ENCODE measurements at regions not wholly inside any gene's neighbourhood (a gene's known extent, or its start where the extent isn't known, plus 50 kb on each side); places are given as distances from the start of the nearest gene placed in this dataset.

- Histone ChIP-seq H2AFZ (replicated peaks) (no peak overlapping the region), H3K79me2 (ENCODE audit: low read depth) (no peaks in the 10 kb centered on the region), H3K4me1 (no peaks in the 10 kb centered on the region), H3F3A (ENCODE audit: low read depth) (no peaks in the 10 kb centered on the region), H3K27me3 (no peaks in the 10 kb centered on the region), H3K27ac (no peak overlapping the region), H3K9ac (no peak overlapping the region), H3K4me3 (no peak overlapping the region), H3K36me3 (no peaks in the 10 kb centered on the region), H3K4me2 (no peak overlapping the region), H4K20me1 (ENCODE audit: low read depth) (no peaks in the 10 kb centered on the region), H3K9me3 (ENCODE audit: low read depth) (no peaks in the 10 kb centered on the region)
- H3K27ac Mint-ChIP-seq = no peak overlapping the region
- no peak for DNase-seq (ENCODE audit: low spot score)
- no peaks in the 10 kb centered on the region for H3K27me3 Mint-ChIP-seq (ENCODE audit: insufficient read depth, low read depth)
- H3K36me3 Mint-ChIP-seq = no peaks in the 10 kb centered on the region
- TF ChIP-seq EZH2 (IDR thresholded peaks at IDR 0.05) = no peak
- TF ChIP-seq CTCF (IDR thresholded peaks at IDR 0.05) = no peak
- no peak for TF ChIP-seq EZH2phosphoT487 (IDR thresholded peaks at IDR 0.05)
- no peaks in the 10 kb centered on the region for H3K9me3 Mint-ChIP-seq
- no peak overlapping the region for H3K4me3 Mint-ChIP-seq
- no peaks in the 10 kb centered on the region for H3K4me1 Mint-ChIP-seq
Observed at GRCh38 chr10:2679646-2680045, 387.7 kb upstream of the PFKP start.

DNA sequence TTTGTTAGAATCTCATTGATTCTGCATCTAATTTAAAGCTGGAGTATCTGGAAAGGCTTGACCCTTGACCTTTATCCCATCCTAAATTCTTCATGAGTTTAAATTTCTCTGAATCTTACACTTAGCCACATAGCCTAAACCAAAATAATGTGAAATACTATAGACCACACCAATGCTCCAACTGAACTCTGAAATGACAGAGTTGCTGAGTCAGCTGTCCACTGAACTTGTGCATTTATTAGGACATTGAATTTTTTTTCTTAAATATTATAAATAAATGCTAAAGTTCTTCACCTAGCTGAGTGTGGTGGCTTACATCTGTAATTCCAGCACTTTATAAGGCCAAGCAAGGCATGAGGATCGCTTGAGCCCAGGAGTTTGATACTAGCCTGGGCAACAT is 390.9 kb upstream of the PFKP start:
- H3F3A ChIP-seq (ENCODE audit: low read depth) = no peaks in the 10 kb centered on the region
- H3K4me1 ChIP-seq = no peaks in the 10 kb centered on the region
- Mint-ChIP-seq H3K9me3 (no peaks in the 10 kb centered on the region), H3K36me3 (no peaks in the 10 kb centered on the region), H3K4me1 (no peaks in the 10 kb centered on the region), H3K4me3 (no peak overlapping the region), H3K27me3 (ENCODE audit: insufficient read depth, low read depth) (no peaks in the 10 kb centered on the region), H3K27ac (no peak overlapping the region)
- H3K4me2 ChIP-seq = no peak overlapping the region
- H3K9me3 ChIP-seq (ENCODE audit: low read depth) = no peaks in the 10 kb centered on the region
- H3K79me2 ChIP-seq (ENCODE audit: low read depth) = no peaks in the 10 kb centered on the region
- H2AFZ ChIP-seq (replicated peaks) = no peak overlapping the region
- H4K20me1 ChIP-seq (ENCODE audit: low read depth) = no peaks in the 10 kb centered on the region
- H3K9ac ChIP-seq = no peak overlapping the region
- DNase-seq (ENCODE audit: low spot score) = no peak
- no peaks in the 10 kb centered on the region for H3K36me3 ChIP-seq
- H3K4me3 ChIP-seq = no peak overlapping the region
- no peak overlapping the region for H3K27ac ChIP-seq
- TF ChIP-seq EZH2 (IDR thresholded peaks at IDR 0.05) (no peak), EZH2phosphoT487 (IDR thresholded peaks at IDR 0.05) (no peak), CTCF (IDR thresholded peaks at IDR 0.05) (no peak)
- H3K27me3 ChIP-seq = no peaks in the 10 kb centered on the region

DNA sequence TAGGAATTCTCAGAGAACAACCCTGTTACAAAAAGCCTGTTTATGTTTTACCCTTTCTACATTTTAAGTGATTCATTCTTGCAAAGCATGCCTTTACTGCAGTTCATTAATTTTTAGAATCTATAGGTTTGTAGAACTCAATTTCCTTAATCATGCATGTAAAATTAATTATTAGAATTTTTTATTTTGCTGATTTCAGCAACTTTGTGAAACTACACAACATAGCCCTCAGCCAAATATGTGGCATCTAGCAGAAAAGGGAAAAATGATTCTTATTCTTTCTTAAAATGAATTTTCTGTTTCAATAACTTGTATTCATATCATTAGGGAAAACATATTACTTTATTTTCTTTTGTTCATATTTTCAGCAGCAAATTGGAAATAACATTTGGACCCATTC is 392.9 kb upstream of the PFKP start:
- Histone ChIP-seq H3K36me3 (no peaks in the 10 kb centered on the region), H3F3A (ENCODE audit: low read depth) (no peaks in the 10 kb centered on the region), H4K20me1 (ENCODE audit: low read depth) (no peaks in the 10 kb centered on the region), H3K27me3 (no peaks in the 10 kb centered on the region), H2AFZ (replicated peaks) (no peak overlapping the region), H3K4me3 (no peak overlapping the region), H3K79me2 (ENCODE audit: low read depth) (no peaks in the 10 kb centered on the region), H3K9me3 (ENCODE audit: low read depth) (no peaks in the 10 kb centered on the region), H3K9ac (no peak overlapping the region), H3K27ac (no peak overlapping the region), H3K4me2 (no peak overlapping the region), H3K4me1 (no peaks in the 10 kb centered on the region)
- no peak overlapping the region for H3K27ac Mint-ChIP-seq
- H3K9me3 Mint-ChIP-seq = no peaks in the 10 kb centered on the region
- no peaks in the 10 kb centered on the region for H3K27me3 Mint-ChIP-seq (ENCODE audit: insufficient read depth, low read depth)
- no peaks in the 10 kb centered on the region for H3K4me1 Mint-ChIP-seq
- no peaks in the 10 kb centered on the region for H3K36me3 Mint-ChIP-seq
- DNase-seq (ENCODE audit: low spot score) = no peak
- TF ChIP-seq EZH2 (IDR thresholded peaks at IDR 0.05) = no peak
- no peak for TF ChIP-seq EZH2phosphoT487 (IDR thresholded peaks at IDR 0.05)
- TF ChIP-seq CTCF (IDR thresholded peaks at IDR 0.05) = no peak
- H3K4me3 Mint-ChIP-seq = no peak overlapping the region

DNA sequence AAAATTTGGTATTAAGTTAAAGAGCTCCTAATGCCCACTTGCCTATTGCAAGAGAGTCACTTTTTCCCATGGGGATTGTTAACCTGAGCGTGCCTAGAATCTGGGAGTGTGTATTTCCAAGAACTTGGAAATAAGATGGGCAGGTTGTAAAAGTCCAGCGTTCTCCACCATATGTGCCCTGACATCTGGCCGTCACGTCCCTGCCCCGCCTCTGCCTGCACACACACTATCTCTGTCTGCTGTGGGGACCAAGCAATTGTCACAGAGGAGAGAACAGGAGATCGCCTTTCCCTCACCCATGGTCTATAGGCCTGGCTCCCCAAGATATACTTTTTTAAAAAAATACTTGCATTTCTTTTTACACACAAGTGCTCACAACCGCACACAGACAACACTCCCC is 396.5 kb upstream of the PFKP start:
- DNase-seq (ENCODE audit: low spot score) = no peak
- Histone ChIP-seq H3F3A (ENCODE audit: low read depth) (no peaks in the 10 kb centered on the region), H3K4me3 (no peak overlapping the region), H3K9ac (no peak overlapping the region), H3K27ac (no peak overlapping the region), H3K36me3 (no peaks in the 10 kb centered on the region), H3K4me1 (no peaks in the 10 kb centered on the region), H4K20me1 (ENCODE audit: low read depth) (no peaks in the 10 kb centered on the region), H3K9me3 (ENCODE audit: low read depth) (no peaks in the 10 kb centered on the region), H3K27me3 (no peaks in the 10 kb centered on the region), H3K79me2 (ENCODE audit: low read depth) (no peaks in the 10 kb centered on the region), H3K4me2 (no peak overlapping the region), H2AFZ (replicated peaks) (no peak overlapping the region)
- no peaks in the 10 kb centered on the region for H3K4me1 Mint-ChIP-seq
- no peaks in the 10 kb centered on the region for H3K9me3 Mint-ChIP-seq
- H3K36me3 Mint-ChIP-seq = no peaks in the 10 kb centered on the region
- TF ChIP-seq CTCF (IDR thresholded peaks at IDR 0.05) = no peak
- TF ChIP-seq EZH2phosphoT487 (IDR thresholded peaks at IDR 0.05) = no peak
- TF ChIP-seq EZH2 (IDR thresholded peaks at IDR 0.05) = no peak
- no peak overlapping the region for H3K4me3 Mint-ChIP-seq
- no peaks in the 10 kb centered on the region for H3K27me3 Mint-ChIP-seq (ENCODE audit: insufficient read depth, low read depth)
- H3K27ac Mint-ChIP-seq = no peak overlapping the region
